Loucy (cell line): ENCODE measurements at regions not wholly inside any gene's neighbourhood (a gene's known extent, or its start where the extent isn't known, plus 50 kb on each side); places are given as distances from the start of the nearest gene placed in this dataset.

ENCODE experiments used
- CTCF ChIP-seq: fragments of 200-600 bp; sonication (generic); conservative IDR thresholded peaks from 2 replicates; pipeline ENCODE4 v1.5.1; 2014; ENCODE audit warnings: mild to moderate bottlenecking, antibody characterized with exemption, low read length
- EZH2phosphoT487 ChIP-seq: fragments of 200-600 bp; IDR thresholded peaks from 2 replicates; pipeline ENCODE4 v1.6.1; 2018; ENCODE audit warnings: antibody characterized with exemption, mild to moderate bottlenecking, moderate library complexity, borderline replicate concordance

GRCh38 chr15:37574985-37575384, 359.5 kb upstream of the TMCO5A start:
- no peak for TF ChIP-seq CTCF
- TF ChIP-seq EZH2phosphoT487, result no peak
